Gastrocnemius medialis (tissue), 4 donors: ENCODE measurements at regions not wholly inside any gene's neighbourhood (a gene's known extent, or its start where the extent isn't known, plus 50 kb on each side); places are given as distances from the start of the nearest gene placed in this dataset.
A peak's percentile ranks its signal among the peaks of the same experiment; 100 is the strongest.

Experiments used
- ATAC-seq, 2 donors: fragments of 150-250 bp; one replicate each; pipeline ENCODE4 v1.9.1; 2016
- DNase-seq, 2 donors: peaks; one replicate each; pipeline ENCODE4 v3.0.0-alpha.2; 2019
- H3K27ac ChIP-seq, 4 donors: fragments of 200-600 bp; sonication (generic); 1 replicate in 1 of 4; 2 replicates in 3 of 4; pipeline ENCODE4 v1.5.1; 2016 to 2018; ENCODE audit warnings: mild to moderate bottlenecking in 2 of 4, moderate library complexity in 1 of 4
- H3K27me3 ChIP-seq, 3 donors: fragments of 200-600 bp; sonication (generic) in 2 of 3; 1 replicate in 1 of 3; 2 replicates in 2 of 3; pipeline versions ENCODE4 v1.5.1 to v1.6.0; 2016 to 2019; ENCODE audit warnings: mild to moderate bottlenecking in 1 of 3, moderate library complexity in 1 of 3
- H3K36me3 ChIP-seq, 2 donors: fragments of 200-600 bp; sonication (generic) in 1 of 2; one replicate each; pipeline ENCODE4 v1.5.1; 2017 to 2018
- H3K4me1 ChIP-seq, 2 donors: fragments of 200-600 bp; sonication (generic) in 1 of 2; one replicate each; pipeline ENCODE4 v1.5.1; 2016 to 2017; ENCODE audit warnings: mild to moderate bottlenecking in 2 of 2
- H3K4me3 ChIP-seq, 4 donors: fragments of 200-600 bp; sonication (generic) in 3 of 4; 1 replicate in 1 of 4; 2 replicates in 3 of 4; pipeline ENCODE4 v1.5.1; 2016 to 2019; ENCODE audit warnings: mild to moderate bottlenecking in 2 of 4
- H3K9me3 ChIP-seq, 3 donors: fragments of 200-600 bp; sonication (generic) in 2 of 3; 1 replicate in 1 of 3; 2 replicates in 2 of 3; pipeline ENCODE4 v1.5.1; 2016 to 2019
- POLR2A ChIP-seq, 2 donors: fragments of 450-650 bp; IDR thresholded peaks; one replicate each; pipeline ENCODE4 v1.6.1; 2017; ENCODE audit warnings: antibody characterized with exemption in 2 of 2, mild to moderate bottlenecking in 2 of 2, moderate library complexity in 2 of 2
- in situ Hi-C, 4 donors: fragments of 200-750 bp; cut with MboI; loops; one replicate each; pipeline versions ENCODE4 v1.15.0 to v1.8.0; 2017; ENCODE audit warnings: low sequenced_read_pairs in 4 of 4
- intact Hi-C: fragments of 100-400 bp; cut with DNase I; formaldehyde crosslinking; loops from one replicate; pipeline ENCODE4 v1.15.1; 2023; ENCODE audit warnings: low total_unique reads
- TF ChIP-seq, protein P1 (sequence below), 5 experiments: fragments of 450-650 bp in 3 of 5; fragments of 200-600 bp in 2 of 5; sonication (generic) in 2 of 5; IDR thresholded peaks in 4 of 5; conservative IDR thresholded peaks in 1 of 5; 1 replicate in 4 of 5; 2 replicates in 1 of 5; pipeline ENCODE4 v1.5.1; 2016 to 2019; ENCODE audit warnings: antibody characterized with exemption in 5 of 5, mild to moderate bottlenecking in 3 of 5, moderate library complexity in 3 of 5

DNA sequence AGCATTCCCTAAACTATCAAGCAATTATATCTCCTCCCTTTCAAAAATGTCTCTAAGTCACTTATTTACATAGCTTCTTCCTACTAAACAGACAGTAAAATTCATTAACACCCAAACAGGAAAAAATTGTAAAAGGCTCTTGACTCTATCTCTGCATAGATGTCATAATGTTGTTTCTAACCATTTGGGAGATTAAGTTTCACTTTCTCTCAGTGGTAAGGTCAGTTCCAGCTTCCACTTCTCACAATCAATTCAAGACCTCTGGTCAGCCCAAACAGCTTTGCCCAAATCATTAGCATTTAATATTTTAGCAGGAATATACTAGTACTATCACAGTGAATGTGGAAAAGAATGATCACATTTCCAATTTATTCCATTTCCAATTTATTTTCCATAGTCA is 374.3 kb upstream of the MC4R start:
- DNase-seq (no peak), ATAC-seq (no peak)
- TF ChIP-seq, protein P1, sequence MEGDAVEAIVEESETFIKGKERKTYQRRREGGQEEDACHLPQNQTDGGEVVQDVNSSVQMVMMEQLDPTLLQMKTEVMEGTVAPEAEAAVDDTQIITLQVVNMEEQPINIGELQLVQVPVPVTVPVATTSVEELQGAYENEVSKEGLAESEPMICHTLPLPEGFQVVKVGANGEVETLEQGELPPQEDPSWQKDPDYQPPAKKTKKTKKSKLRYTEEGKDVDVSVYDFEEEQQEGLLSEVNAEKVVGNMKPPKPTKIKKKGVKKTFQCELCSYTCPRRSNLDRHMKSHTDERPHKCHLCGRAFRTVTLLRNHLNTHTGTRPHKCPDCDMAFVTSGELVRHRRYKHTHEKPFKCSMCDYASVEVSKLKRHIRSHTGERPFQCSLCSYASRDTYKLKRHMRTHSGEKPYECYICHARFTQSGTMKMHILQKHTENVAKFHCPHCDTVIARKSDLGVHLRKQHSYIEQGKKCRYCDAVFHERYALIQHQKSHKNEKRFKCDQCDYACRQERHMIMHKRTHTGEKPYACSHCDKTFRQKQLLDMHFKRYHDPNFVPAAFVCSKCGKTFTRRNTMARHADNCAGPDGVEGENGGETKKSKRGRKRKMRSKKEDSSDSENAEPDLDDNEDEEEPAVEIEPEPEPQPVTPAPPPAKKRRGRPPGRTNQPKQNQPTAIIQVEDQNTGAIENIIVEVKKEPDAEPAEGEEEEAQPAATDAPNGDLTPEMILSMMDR (IDR thresholded peaks at IDR 0.05 in 4 of 5, conservative IDR thresholded peaks at IDR 0.05 in 1 of 5): no peak
- no peak for TF ChIP-seq POLR2A (IDR thresholded peaks at IDR 0.05)
- H3K4me1 ChIP-seq: peaks cover 0 to 10% of the 10 kb centered on the region in 2 donors
- no peaks in the 10 kb centered on the region for H3K9me3 ChIP-seq
- H3K27me3 ChIP-seq: no peaks in the 10 kb centered on the region
- H3K4me3 ChIP-seq: no peak overlapping the region
- intact Hi-C loops: no loop called here
- in situ Hi-C loops: no loop called here
- H3K36me3 ChIP-seq: no peaks in the 10 kb centered on the region
- no peak overlapping the region for H3K27ac ChIP-seq

DNA sequence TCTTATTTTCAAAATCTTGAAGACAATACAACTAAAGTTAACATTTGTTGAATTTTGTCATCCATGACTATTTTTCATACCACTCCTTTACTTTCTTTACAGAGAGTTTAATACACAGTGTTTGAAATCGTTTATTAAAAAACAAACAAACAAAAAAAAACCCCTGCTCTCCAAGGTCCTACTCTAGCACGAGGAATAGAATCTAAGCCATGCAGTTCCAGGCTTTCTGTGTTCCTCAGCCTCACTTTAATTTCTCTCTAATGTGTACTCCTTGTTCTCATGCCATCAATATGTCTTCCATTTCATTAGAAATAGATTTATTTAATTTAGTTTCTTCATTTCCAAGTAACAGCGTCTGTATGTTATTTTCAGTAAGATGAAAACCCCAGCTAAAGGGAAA is 381.2 kb upstream of the MC4R start:
- Histone ChIP-seq H3K36me3 (no peaks in the 10 kb centered on the region), H3K4me1 (no peaks in the 10 kb centered on the region), H3K9me3 (no peaks in the 10 kb centered on the region), H3K27ac (peak overlapping the region in 1 of 4 donors; percentile 43), H3K4me3 (no peak overlapping the region), H3K27me3 (no peaks in the 10 kb centered on the region)
- in situ Hi-C loops (no loop called here), intact Hi-C loops (no loop called here)
- ATAC-seq: no peak
- TF ChIP-seq, protein P1 (IDR thresholded peaks at IDR 0.05 in 4 of 5, conservative IDR thresholded peaks at IDR 0.05 in 1 of 5): no peak
- TF ChIP-seq POLR2A (IDR thresholded peaks at IDR 0.05): no peak
- DNase-seq: no peak

DNA sequence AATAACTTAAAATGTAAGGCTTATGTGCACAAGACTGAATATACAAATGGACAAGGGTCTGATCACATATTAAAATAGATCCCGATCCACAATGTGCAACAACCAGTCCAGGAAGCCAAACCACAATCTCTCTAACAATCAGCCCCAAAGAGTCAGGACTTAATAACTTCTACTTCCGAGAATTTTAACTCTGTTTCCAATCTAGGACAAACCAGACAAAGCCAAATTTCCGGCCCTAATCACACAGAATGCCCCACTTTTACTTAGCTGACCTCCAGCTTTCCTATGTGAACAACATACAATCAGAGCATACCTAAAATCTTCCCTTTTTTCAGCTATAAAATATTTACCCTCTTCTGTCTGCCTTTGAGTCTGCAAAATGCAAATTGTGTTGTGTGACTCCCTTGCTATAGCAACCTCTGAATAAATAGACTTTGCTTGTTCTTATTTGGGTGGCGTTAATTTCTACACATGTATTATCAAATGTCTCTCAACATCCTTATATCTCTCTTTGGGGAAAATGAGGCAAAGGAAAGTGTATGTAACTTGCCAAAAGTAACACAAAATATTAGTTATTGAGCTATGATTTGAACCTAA is 381.9 kb upstream of the MC4R start:
- TF ChIP-seq POLR2A (IDR thresholded peaks at IDR 0.05): no peak
- TF ChIP-seq, protein P1 (IDR thresholded peaks at IDR 0.05 in 4 of 5, conservative IDR thresholded peaks at IDR 0.05 in 1 of 5): no peak
- Histone ChIP-seq H3K9me3 (no peaks in the 10 kb centered on the region), H3K4me3 (no peak overlapping the region), H3K36me3 (no peaks in the 10 kb centered on the region), H3K27ac (peak overlapping the region in 1 of 4 donors; percentile 43), H3K27me3 (no peaks in the 10 kb centered on the region), H3K4me1 (no peaks in the 10 kb centered on the region)
- intact Hi-C loops: no loop called here
- in situ Hi-C loops: no loop called here
- no peak for ATAC-seq
- DNase-seq: no peak

DNA sequence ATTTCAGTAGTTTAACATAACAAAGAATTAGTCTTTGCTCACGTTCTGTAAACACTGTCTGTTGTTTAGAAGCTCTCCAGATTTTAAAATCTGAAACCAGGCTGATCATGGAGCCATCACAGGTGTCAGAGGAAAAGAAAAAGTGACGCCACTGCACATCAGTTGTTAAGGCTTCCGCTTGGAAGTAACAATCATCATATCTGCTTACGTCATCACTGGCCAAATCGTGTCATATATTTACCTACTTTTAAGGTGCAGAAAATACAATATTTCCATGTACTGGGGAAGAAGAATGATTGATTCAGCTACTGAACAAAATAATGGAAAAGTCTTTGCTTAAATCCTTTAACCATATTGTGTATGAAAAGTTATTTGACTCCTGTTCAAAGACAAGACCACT is 382.6 kb upstream of the MC4R start:
- in situ Hi-C loops: no loop called here

More for the DNA sequence above, 382.6 kb upstream of the MC4R start:
- Histone ChIP-seq H3K4me3 (no peak overlapping the region), H3K36me3 (no peaks in the 10 kb centered on the region), H3K27ac (peak overlapping the region in 1 of 4 donors; percentile 12), H3K9me3 (no peaks in the 10 kb centered on the region), H3K27me3 (no peaks in the 10 kb centered on the region), H3K4me1 (no peaks in the 10 kb centered on the region)
- no peak for DNase-seq
- TF ChIP-seq, protein P1 (IDR thresholded peaks at IDR 0.05 in 4 of 5, conservative IDR thresholded peaks at IDR 0.05 in 1 of 5): no peak
- TF ChIP-seq POLR2A (IDR thresholded peaks at IDR 0.05): no peak
- intact Hi-C loops: no loop called here
- ATAC-seq: no peak
